ENCODE measurements at regions not wholly inside any gene's neighbourhood (a gene's known extent, or its start where the extent isn't known, plus 50 kb on each side); places are given as distances from the start of the nearest gene placed in this dataset.

- DNase-seq = no peak
These were observed 65.0 kb downstream of the CBLN1 start for GRCh38 chr16:49216593-49216992.

- no peak for DNase-seq
These were observed 68.0 kb downstream of the CBLN1 start for GRCh38 chr16:49213594-49213993.

DNA sequence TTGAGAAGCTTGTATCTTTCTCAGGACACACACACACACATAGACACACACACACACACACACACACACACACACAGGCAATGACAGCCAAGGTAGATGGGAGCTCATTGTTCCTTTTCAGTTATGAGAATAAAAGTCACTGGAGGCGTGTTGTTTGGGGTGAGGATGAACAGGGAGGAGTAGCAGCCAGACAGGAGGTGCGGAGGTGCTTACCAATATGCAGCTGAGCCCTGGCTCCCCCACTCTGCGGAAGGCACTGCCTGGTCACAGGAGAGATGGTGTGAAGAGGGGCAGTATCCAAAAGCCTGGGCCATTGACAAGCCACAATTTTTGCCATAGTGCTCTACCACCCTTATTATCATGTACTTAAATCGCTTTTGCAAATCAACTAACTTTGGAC lies 77.4 kb downstream of the CBLN1 start:
- DNase-seq = no peak

DNA sequence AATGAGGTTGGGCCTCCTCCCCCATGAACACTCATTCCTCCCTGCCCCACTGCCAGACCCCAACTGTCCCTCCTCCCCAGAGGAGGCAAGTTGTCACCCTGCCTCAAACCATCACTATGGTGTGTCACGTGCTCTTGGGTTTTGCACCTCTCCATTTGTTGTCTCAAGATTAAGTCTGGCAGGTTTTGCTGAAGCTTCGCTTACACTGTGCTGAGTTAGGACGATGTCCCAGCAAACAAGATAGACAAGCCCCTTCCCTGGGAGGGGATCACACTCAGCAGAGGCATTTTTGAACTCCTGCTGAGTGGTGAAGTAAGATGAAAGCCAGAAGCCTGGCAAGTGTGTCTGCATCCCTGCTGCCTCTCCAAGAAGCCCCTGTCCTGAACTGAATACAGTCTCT lies 78.3 kb downstream of the CBLN1 start:
- DNase-seq = no peak

- DNase-seq = no peak
These were observed 80.5 kb downstream of the CBLN1 start for GRCh38 chr16:49201118-49201517.

DNA sequence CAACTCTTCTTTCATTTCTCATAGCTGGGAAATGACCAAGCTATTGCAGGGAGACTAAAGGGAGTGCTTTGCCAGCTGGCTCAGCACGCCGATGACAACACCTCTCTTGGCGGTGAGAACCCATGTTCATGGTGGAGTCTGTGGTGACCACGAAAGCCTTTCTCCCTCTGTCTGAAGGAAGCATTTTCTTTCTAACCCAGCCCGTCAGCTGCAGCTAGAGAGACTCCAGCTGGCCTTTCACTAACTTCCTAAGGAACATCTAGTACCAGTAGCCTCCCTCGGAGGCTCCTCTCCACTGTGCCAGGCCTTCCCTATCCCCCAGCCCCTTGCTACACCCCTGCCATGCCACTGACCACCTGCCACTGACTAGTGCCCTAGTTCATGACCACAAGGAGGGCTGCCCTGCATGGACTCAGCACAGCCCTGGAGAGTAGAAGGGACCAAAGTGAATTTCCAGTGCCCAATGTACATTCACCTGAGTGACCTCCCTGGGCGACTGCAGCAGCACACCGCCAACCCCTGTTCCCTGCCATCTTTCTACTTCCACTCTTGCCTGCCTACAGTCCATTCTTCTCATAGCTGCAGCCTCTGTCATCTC lies 81.3 kb downstream of the CBLN1 start:
- DNase-seq = no peak

GRCh38 chr16:49195237-49195548 lies 86.4 kb downstream of the CBLN1 start:
- no peak for DNase-seq

DNA sequence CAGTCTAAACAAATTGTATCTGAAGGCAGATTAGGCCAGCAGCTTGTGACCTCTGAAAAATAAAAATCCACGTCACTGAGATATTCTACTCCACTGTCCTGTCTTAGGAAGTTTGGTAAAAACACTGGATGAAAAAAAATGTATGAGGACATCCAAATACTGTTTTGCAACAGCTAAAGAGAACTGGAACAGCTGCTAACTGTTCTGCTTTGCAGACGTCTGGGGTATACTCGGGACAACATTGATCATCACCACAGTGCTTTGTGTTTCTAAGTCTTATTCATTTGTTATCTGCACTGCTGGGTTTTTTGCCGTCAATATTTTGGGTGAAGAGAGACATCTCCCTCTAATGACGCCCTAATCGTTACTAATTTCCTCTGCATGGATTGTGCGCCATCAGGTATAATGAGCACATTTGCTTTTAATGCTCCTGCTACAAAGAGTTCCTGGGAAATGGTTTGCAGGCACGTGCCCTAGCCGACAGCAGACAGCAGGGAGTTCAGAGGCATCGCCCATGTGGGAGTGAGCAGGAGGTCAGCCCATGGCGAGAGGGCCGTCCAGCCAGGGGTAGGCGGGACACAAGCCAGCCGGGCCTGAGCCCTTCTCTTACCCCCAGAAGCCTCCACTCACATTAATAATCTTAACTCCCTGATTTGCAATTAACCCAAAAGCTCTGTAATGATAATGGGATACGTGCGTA lies 87.0 kb downstream of the CBLN1 start:
- no peak for DNase-seq

DNA sequence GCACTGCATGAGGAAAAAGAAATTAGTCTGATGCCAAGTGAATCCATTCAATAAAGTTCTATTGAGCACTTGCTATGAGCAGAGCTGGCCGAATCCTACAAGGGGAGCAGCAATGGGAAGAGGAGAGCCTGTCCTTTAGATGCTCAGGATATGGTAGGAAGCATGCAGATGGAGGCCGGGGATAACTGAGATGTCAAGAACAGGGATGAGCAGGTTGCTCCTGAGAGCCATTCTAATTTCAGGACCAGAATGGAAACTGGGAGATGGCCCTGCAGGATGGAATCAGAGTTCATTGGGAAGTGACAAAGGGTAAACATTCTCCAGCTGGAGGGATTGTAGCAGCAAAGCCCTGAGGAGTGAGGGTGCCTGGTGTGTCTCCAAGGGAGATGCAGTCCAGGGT lies 88.0 kb downstream of the CBLN1 start:
- DNase-seq = no peak

DNA sequence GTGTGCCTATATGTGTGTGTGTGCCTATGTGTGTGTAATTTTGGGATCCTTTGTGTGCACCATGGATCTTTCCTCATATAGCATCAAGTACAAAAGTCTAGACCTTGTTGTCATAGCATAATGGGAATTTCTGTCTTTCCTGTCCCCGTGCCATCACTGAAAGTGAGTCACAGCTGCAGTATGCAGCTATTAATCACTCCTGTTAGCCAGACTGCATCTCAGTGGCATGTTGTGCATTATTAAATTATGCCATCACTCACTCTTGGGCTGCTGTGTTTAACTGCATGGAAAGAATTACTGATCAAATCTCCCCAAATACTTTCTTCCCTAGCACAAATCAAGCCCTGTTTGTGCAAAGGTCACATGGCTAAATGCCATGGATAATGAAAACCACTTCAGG lies 92.4 kb downstream of the CBLN1 start:
- DNase-seq = no peak

DNA sequence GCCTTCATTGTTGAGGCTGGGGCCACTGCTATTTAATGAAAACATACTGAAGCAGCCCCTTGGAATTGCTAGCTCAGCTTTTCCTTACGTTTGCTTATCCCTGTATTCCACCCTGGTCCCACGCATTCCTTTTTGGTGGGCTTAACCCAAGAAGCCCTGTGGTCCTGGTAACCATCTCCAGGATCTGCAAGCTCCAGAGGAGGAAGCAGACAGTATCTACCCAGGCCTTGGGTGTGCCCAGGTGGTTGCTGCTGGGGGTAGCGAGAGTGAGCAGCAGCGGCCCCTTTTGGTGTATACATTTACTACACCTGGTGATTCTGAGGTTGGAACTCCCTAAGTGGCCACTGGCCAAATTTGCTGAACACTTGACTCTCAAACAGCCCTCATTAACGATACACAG lies 97.7 kb downstream of the CBLN1 start:
- DNase-seq = no peak

DNA sequence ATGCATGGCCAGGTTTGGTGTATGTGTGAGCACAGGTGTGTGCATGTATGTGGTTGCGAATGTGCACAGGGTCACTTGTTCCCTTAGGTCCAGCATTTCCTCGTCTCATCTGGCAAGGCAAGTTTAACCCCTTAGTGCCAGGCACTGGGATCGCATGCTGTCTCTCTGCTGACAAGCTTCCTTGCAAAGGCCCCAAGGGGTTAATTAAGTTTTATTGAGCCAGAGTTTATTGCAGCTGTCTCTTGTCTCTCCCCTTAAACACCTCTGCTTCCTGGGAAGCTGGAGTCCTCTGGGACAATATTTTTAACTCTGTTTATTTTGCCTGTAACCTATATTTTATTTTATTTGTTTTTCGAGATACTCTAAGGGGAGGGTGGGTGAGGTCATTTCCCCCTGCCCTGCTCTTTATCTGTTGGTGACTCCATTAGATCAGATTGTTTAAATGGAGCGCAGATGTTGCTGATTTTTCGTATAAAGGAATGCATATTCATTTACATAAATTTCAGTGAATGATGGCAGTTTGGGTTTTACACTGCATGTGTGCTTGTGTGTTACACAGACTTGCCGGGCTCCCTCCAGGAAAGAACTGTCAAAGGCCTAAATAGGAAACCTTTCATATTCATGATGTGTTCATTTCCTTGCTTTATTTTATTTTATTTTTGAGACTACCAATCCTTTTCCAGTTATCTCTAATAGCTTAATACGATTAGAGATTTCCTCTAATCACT lies 99.7 kb downstream of the CBLN1 start:
- no peak for DNase-seq

- DNase-seq = no peak
These were observed 101.8 kb downstream of the CBLN1 start for GRCh38 chr16:49179714-49180330.

- DNase-seq = no peak
These were observed 113.5 kb downstream of the CBLN1 start for GRCh38 chr16:49168126-49168525.

GRCh38 chr16:49165025-49165424 lies 116.6 kb downstream of the CBLN1 start:
- DNase-seq = no peak

DNA sequence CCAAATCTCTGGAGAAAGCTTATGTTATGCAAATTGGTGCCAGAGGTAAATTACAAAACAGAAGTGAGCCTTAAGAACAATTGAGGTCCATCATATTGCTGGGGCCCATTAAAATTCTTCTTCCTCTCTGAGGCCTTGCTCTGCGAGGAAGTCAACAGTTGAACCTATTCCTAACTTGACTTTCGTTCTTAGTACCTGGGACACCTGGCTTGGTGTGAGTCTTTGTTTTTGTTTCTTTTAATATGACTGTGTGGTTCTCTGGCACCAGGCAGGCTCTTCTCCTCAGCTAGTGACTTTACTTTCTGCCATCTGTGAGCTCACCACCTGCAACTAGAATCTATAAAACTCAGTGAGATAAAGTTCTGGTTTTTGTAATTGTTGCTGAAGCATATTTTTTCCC lies 120.4 kb downstream of the CBLN1 start:
- no peak for DNase-seq

- DNase-seq = no peak
These were observed 123.5 kb downstream of the CBLN1 start for GRCh38 chr16:49158029-49158642.

DNA sequence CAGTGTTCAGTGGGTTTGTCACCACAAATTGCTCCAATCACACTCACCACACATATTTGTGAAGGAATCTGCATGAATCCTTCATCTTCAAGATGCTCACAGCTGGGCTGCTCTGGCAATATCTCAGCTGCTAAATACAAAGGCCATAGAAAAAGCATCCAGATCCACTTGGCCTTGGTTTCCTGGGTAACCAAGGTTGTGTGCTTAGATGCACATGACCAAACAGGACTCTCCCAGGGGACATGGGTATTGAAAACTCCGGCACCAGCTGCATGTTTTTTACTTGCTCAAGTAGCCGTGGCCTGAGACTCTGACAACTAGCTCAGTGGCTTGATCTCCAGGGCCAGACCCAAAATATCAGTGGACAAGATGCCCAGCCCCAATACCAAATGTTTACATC lies 131.3 kb downstream of the CBLN1 start:
- no peak for DNase-seq

DNA sequence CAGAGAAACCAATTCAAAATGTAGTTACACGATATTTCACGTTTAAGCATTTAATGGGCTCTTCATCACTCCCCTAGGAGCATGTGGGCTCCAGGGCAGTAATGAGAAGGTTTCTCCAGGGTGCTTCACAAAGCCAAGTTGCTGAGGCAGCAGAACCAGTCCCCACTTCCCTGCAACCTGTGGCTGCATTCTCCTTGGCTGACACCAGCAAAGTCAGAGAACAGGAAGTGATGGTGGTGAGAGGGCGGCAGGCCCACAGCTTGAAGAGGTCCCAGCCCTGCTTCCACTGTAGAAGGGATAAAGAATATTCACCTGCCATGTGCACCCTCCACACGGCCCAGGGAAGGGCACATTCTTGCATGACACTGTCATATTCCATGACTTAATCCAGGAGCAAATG lies 133.2 kb downstream of the CBLN1 start:
- DNase-seq = no peak

- DNase-seq = no peak
These were observed 141.0 kb downstream of the CBLN1 start for GRCh38 chr16:49140618-49141017.

- DNase-seq = no peak
These were observed 151.2 kb downstream of the CBLN1 start for GRCh38 chr16:49130397-49130796.

DNA sequence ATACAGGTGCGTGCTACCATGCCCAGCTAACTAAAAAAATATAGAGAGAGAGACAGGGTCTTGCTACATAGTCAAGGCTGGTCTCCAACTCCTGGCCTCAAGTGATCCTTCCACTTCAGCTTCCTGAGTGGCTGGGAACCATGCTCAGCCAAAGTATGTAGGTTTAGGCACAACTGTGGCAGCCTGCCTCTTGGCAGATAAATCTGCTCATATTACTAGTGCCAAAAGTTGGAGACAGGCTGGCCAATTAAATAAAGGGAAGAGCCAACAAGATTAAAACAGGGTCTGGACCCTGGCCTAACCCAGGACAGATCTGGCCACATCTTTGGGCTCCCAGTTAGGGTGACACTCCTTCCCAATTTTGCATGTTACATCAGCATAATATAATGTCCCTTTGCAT lies 151.7 kb downstream of the CBLN1 start:
- no peak for DNase-seq

- DNase-seq = no peak
These were observed 152.9 kb downstream of the CBLN1 start for GRCh38 chr16:49128740-49129139.

DNA sequence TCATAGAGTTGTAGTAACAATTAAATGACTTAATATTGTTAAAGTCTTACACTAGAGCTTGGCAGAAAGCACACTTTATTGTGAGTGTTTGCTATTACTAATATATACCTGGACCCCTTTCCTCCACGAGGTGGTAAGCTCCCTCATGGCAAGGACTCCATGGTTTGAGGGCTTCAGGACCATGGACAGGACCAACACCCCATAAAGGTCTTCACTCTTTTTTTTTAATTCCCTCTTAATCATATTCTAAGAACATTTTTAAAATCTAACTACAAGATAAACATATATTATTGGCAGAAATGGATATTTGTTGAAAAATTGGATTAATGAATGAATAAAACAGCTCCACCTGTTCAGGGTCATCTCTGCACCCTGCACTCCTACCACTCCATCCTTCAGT lies 154.5 kb downstream of the CBLN1 start:
- no peak for DNase-seq
